Mesenchymal stem cell (in vitro differentiated cells and primary cell): ENCODE measurements at regions not wholly inside any gene's neighbourhood (a gene's known extent, or its start where the extent isn't known, plus 50 kb on each side); places are given as distances from the start of the nearest gene placed in this dataset.

Experiments
- DNase-seq: peaks from one replicate; pipeline ENCODE4 v3.0.0-alpha.2; 2013
- H2AFZ ChIP-seq: one replicate; pipeline ENCODE4 v1.6.1; 2013; ENCODE audit warnings: low read depth, mild to moderate bottlenecking, control low read depth, inconsistent platforms, low read length, moderate library complexity
- H2AK5ac ChIP-seq: 2 replicates; pipeline ENCODE4 v1.6.1; 2013; ENCODE audit warnings: low read length, moderate library complexity, mild to moderate bottlenecking, inconsistent platforms; ENCODE audit not compliant: severe bottlenecking
- H2BK120ac ChIP-seq: one replicate; pipeline ENCODE4 v1.6.1; 2013; ENCODE audit warnings: low read depth, mild to moderate bottlenecking, inconsistent platforms, low read length, moderate library complexity
- H2BK12ac ChIP-seq, 2 experiments: one replicate each; pipeline ENCODE4 v1.6.1; 2013; ENCODE audit warnings: inconsistent platforms in 2 of 2, low read length in 2 of 2, mild to moderate bottlenecking in 2 of 2, moderate library complexity in 2 of 2, control low read depth in 1 of 2
- H2BK15ac ChIP-seq: one replicate; pipeline ENCODE4 v1.6.1; 2013; ENCODE audit warnings: mild to moderate bottlenecking, low read depth, inconsistent platforms; ENCODE audit not compliant: poor library complexity, severe bottlenecking
- H2BK5ac ChIP-seq: 2 replicates; pipeline ENCODE4 v1.6.1; 2013; ENCODE audit warnings: low read depth, mild to moderate bottlenecking, low read length, control low read depth, inconsistent platforms; ENCODE audit not compliant: poor library complexity, severe bottlenecking
- H3K14ac ChIP-seq, 2 experiments: one replicate each; pipeline ENCODE4 v1.6.1; 2013; ENCODE audit warnings: inconsistent platforms in 2 of 2, low read length in 2 of 2, control low read depth in 1 of 2, mild to moderate bottlenecking in 1 of 2, moderate library complexity in 1 of 2
- H3K18ac ChIP-seq, 2 experiments: one replicate each; pipeline ENCODE4 v1.6.1; 2013; ENCODE audit warnings: inconsistent platforms in 2 of 2, low read length in 2 of 2, control low read depth in 1 of 2, low read depth in 1 of 2, mild to moderate bottlenecking in 1 of 2
- H3K23ac ChIP-seq, 2 experiments: one replicate each; pipeline ENCODE4 v1.6.1; 2013; ENCODE audit warnings: inconsistent platforms in 2 of 2, low read length in 2 of 2, mild to moderate bottlenecking in 2 of 2, moderate library complexity in 2 of 2, control low read depth in 1 of 2
- H3K27ac ChIP-seq: 2 replicates; pipeline ENCODE4 v1.5.1; 2013; ENCODE audit warnings: mild to moderate bottlenecking, moderate library complexity, low read length, control low read depth, inconsistent platforms; ENCODE audit not compliant: poor library complexity, severe bottlenecking
- H3K27me3 ChIP-seq, 2 experiments: 2 replicates each; pipeline versions ENCODE4 v1.6.1 to v1.7.0; 2013; ENCODE audit warnings: low read length in 2 of 2, mild to moderate bottlenecking in 2 of 2, moderate library complexity in 2 of 2, control low read depth in 1 of 2, inconsistent platforms in 1 of 2; ENCODE audit not compliant: control insufficient read depth in 1 of 2, insufficient read depth in 1 of 2
- H3K36me3 ChIP-seq, 2 experiments: 2 replicates each; pipeline versions ENCODE4 v1.6.1 to v1.7.0; 2013; ENCODE audit warnings: low read length in 2 of 2, control low read depth in 1 of 2, inconsistent platforms in 1 of 2, low read depth in 1 of 2, mild to moderate bottlenecking in 1 of 2; ENCODE audit not compliant: insufficient read depth in 2 of 2, control insufficient read depth in 1 of 2
- H3K4ac ChIP-seq, 2 experiments: one replicate each; pipeline ENCODE4 v1.6.1; 2013; ENCODE audit warnings: inconsistent platforms in 2 of 2, low read length in 2 of 2, mild to moderate bottlenecking in 2 of 2, moderate library complexity in 2 of 2, control low read depth in 1 of 2, low read depth in 1 of 2
- H3K4me1 ChIP-seq: 2 replicates; pipeline ENCODE4 v1.6.1; 2013; ENCODE audit warnings: low read depth, low read length, control low read depth; ENCODE audit not compliant: control insufficient read depth, insufficient read depth
- H3K4me2 ChIP-seq: 2 replicates; pipeline ENCODE4 v1.6.1; 2013; ENCODE audit warnings: low read length, mild to moderate bottlenecking, inconsistent platforms; ENCODE audit not compliant: poor library complexity, severe bottlenecking
- H3K4me3 ChIP-seq, 2 experiments: 2 replicates each; pipeline versions ENCODE4 v1.5.1 to v1.7.0; 2013; ENCODE audit warnings: low read length in 2 of 2, mild to moderate bottlenecking in 2 of 2, control low read depth in 1 of 2, low read depth in 1 of 2; ENCODE audit not compliant: insufficient read depth in 1 of 2
- H3K79me1 ChIP-seq: replicated peaks from 2 replicates; pipeline ENCODE4 v1.6.1; 2013; ENCODE audit warnings: mild to moderate bottlenecking, control low read depth, low read length, inconsistent platforms; ENCODE audit not compliant: poor library complexity, severe bottlenecking
- H3K9ac ChIP-seq: 2 replicates; pipeline ENCODE4 v1.7.0; 2013; ENCODE audit warnings: mild to moderate bottlenecking, low read length, moderate library complexity
- H3K9me3 ChIP-seq: 2 replicates; pipeline ENCODE4 v1.7.0; 2013; ENCODE audit warnings: mild to moderate bottlenecking, low read length; ENCODE audit not compliant: control insufficient read depth
- H4K8ac ChIP-seq: one replicate; pipeline ENCODE4 v1.6.1; 2013; ENCODE audit warnings: inconsistent platforms, mild to moderate bottlenecking, low read length, moderate library complexity
- H4K91ac ChIP-seq: one replicate; pipeline ENCODE4 v1.6.1; 2013; ENCODE audit warnings: mild to moderate bottlenecking, low read length, inconsistent platforms
- WGBS: methylation state at CpG from one replicate; pipeline ENCODE4 v1.1.7; 2013; ENCODE audit warnings: mixed read lengths; 5-methylcytosine and 5-hydroxymethylcytosine counted together

- Histone ChIP-seq H3K36me3 (no peaks in the 10 kb centered on the region), H3K18ac (no peak overlapping the region), H3K9ac (no peak overlapping the region), H3K4me1 (peaks cover 1% of the 10 kb centered on the region), H3K14ac (no peak overlapping the region), H2BK120ac (no peak overlapping the region), H2BK12ac (no peak overlapping the region), H2AFZ (no peak overlapping the region), H3K4me3 (no peak overlapping the region), H3K4ac (no peak overlapping the region), H4K91ac (no peak overlapping the region), H3K79me1 (no peaks in the 10 kb centered on the region), H4K8ac (no peak overlapping the region), H3K27ac (no peak overlapping the region), H3K4me2 (no peak overlapping the region), H3K27me3 (no peaks in the 10 kb centered on the region), H2BK5ac (no peak overlapping the region), H2BK15ac (no peak overlapping the region), H3K23ac (no peak overlapping the region), H3K9me3 (no peaks in the 10 kb centered on the region), H2AK5ac (no peak overlapping the region)
- DNase-seq: no peak
- 90% methylated on average over 7 of the region's 8 CpGs for WGBS
Measured at GRCh38 chr10:3879073-3879472, 94.1 kb upstream of the KLF6 start.

GRCh38 chr10:3877211-3878000 is 92.4 kb upstream of the KLF6 start:
- H2BK5ac ChIP-seq: no peak overlapping the region
- no peak overlapping the region for H4K91ac ChIP-seq
- peak overlapping the region; percentile 77 for H3K9ac ChIP-seq
- H3K23ac ChIP-seq: no peak overlapping the region
- no peak overlapping the region for H3K18ac ChIP-seq
- no peak overlapping the region for H3K27ac ChIP-seq
- H3K9me3 ChIP-seq: no peaks in the 10 kb centered on the region
- H3K4me3 ChIP-seq: peak overlapping the region in 1 of 2 experiments; percentile 45
- no peak overlapping the region for H3K4me2 ChIP-seq
- no peak overlapping the region for H2BK12ac ChIP-seq
- H3K14ac ChIP-seq: no peak overlapping the region
- H3K27me3 ChIP-seq: no peaks in the 10 kb centered on the region
- H3K4me1 ChIP-seq: peaks cover 1% of the 10 kb centered on the region
- no peaks in the 10 kb centered on the region for H3K79me1 ChIP-seq
- no peak overlapping the region for H4K8ac ChIP-seq
- no peaks in the 10 kb centered on the region for H3K36me3 ChIP-seq
- H2AFZ ChIP-seq: no peak overlapping the region
- DNase-seq: no peak
- no peak overlapping the region for H2BK120ac ChIP-seq
- WGBS: 95% methylated on average over 2 of the region's 4 CpGs
- no peak overlapping the region for H2BK15ac ChIP-seq
- H3K4ac ChIP-seq: no peak overlapping the region
- H2AK5ac ChIP-seq: no peak overlapping the region

- Histone ChIP-seq H3K4ac (no peak overlapping the region), H2BK120ac (no peak overlapping the region)
Measured at GRCh38 chr10:3876350-3876962, 91.4 kb upstream of the KLF6 start.

GRCh38 chr10:3875842-3876235 is 90.8 kb upstream of the KLF6 start:
- H3K79me1 ChIP-seq: no peaks in the 10 kb centered on the region
- peak overlapping the region; percentile 68 for H2AK5ac ChIP-seq
- H3K27ac ChIP-seq: no peak overlapping the region
- no peak overlapping the region for H3K4me2 ChIP-seq
- DNase-seq: no peak
- H3K23ac ChIP-seq: no peak overlapping the region
- H3K14ac ChIP-seq: no peak overlapping the region
- H3K27me3 ChIP-seq: no peaks in the 10 kb centered on the region
- no peaks in the 10 kb centered on the region for H3K9me3 ChIP-seq
- peak overlapping the region in 1 of 2 experiments; percentile 59 for H2BK12ac ChIP-seq
- H4K91ac ChIP-seq: no peak overlapping the region
- WGBS: 90% methylated on average over 3 of the region's 3 CpGs
- peaks cover 1% of the 10 kb centered on the region for H3K4me1 ChIP-seq
- H2BK120ac ChIP-seq: no peak overlapping the region
- H2BK15ac ChIP-seq: no peak overlapping the region
- no peak overlapping the region for H3K4ac ChIP-seq
- peak overlapping the region; percentile 77 for H3K9ac ChIP-seq
- no peak overlapping the region for H2BK5ac ChIP-seq
- H3K4me3 ChIP-seq: no peak overlapping the region
- no peak overlapping the region for H2AFZ ChIP-seq
- no peaks in the 10 kb centered on the region for H3K36me3 ChIP-seq
- no peak overlapping the region for H4K8ac ChIP-seq
- no peak overlapping the region for H3K18ac ChIP-seq

More at GRCh38 chr10:3876350-3876962, 91.4 kb upstream of the KLF6 start:
- Histone ChIP-seq H3K4me3 (peak overlapping the region in 1 of 2 experiments; percentile 45), H2BK5ac (no peak overlapping the region), H3K4me2 (no peak overlapping the region), H3K9ac (peak overlapping the region; percentile 77), H4K8ac (no peak overlapping the region), H3K23ac (no peak overlapping the region), H2BK12ac (peak overlapping the region in 1 of 2 experiments; percentile 24), H2AK5ac (no peak overlapping the region), H3K18ac (no peak overlapping the region), H3K14ac (no peak overlapping the region), H3K79me1 (no peaks in the 10 kb centered on the region), H3K9me3 (no peaks in the 10 kb centered on the region), H3K36me3 (no peaks in the 10 kb centered on the region), H4K91ac (no peak overlapping the region), H3K27ac (no peak overlapping the region), H2AFZ (no peak overlapping the region), H2BK15ac (no peak overlapping the region), H3K27me3 (no peaks in the 10 kb centered on the region), H3K4me1 (peaks cover 1% of the 10 kb centered on the region)
- WGBS: 76% methylated on average over 7 of the region's 8 CpGs
- DNase-seq: no peak
